ENCODE measurements at regions not wholly inside any gene's neighbourhood (a gene's known extent, or its start where the extent isn't known, plus 50 kb on each side); places are given as distances from the start of the nearest gene placed in this dataset.

- no peak for TF ChIP-seq CTCF (IDR thresholded peaks at IDR 0.05)
- TF ChIP-seq POLR2A (IDR thresholded peaks at IDR 0.05): no peak
- TF ChIP-seq POLR2AphosphoS5 (IDR thresholded peaks at IDR 0.05): no peak
- no peak for TF ChIP-seq EP300 (IDR thresholded peaks at IDR 0.05; ENCODE audit: low read depth)
Observed at GRCh38 chr18:43936176-43936575, 658.9 kb upstream of the SYT4 start.

All from transverse colon (tissue), 4 donors.